Endodermal cell (in vitro differentiated cells): ENCODE measurements at regions not wholly inside any gene's neighbourhood (a gene's known extent, or its start where the extent isn't known, plus 50 kb on each side); places are given as distances from the start of the nearest gene placed in this dataset.

Experiments used
- DNase-seq: peaks from one replicate; pipeline ENCODE4 v3.0.0-alpha.2; 2017
- H3K27ac ChIP-seq: 2 replicates; pipeline ENCODE4 v1.5.1; 2013; ENCODE audit warnings: mild to moderate bottlenecking, low read depth, low read length, moderate library complexity
- H3K27me3 ChIP-seq: 2 replicates; pipeline ENCODE4 v1.6.1; 2013; ENCODE audit warnings: mild to moderate bottlenecking, low read length, moderate library complexity; ENCODE audit not compliant: insufficient read depth, control insufficient read depth, poor library complexity, severe bottlenecking
- H3K36me3 ChIP-seq: 2 replicates; pipeline ENCODE4 v1.7.0; 2013; ENCODE audit warnings: mild to moderate bottlenecking, low read length, moderate library complexity; ENCODE audit not compliant: control insufficient read depth, insufficient read depth
- H3K4me1 ChIP-seq: one replicate; pipeline ENCODE4 v1.7.0; 2013; ENCODE audit warnings: low read length; ENCODE audit not compliant: control insufficient read depth, insufficient read depth
- H3K4me3 ChIP-seq: 2 replicates; pipeline ENCODE4 v1.5.1; 2013; ENCODE audit warnings: mild to moderate bottlenecking, low read length, moderate library complexity
- H3K9ac ChIP-seq: 2 replicates; pipeline ENCODE4 v1.6.1; 2013; ENCODE audit warnings: mild to moderate bottlenecking, low read length, moderate library complexity; ENCODE audit not compliant: poor library complexity, severe bottlenecking; ENCODE audit errors: extremely low read depth
- H3K9me3 ChIP-seq: 2 replicates; pipeline ENCODE4 v1.6.1; 2013; ENCODE audit warnings: mild to moderate bottlenecking, low read length, moderate library complexity; ENCODE audit not compliant: control insufficient read depth
- H3K27ac Mint-ChIP-seq: 2 replicates; pipeline ENCODE4 v1.8.0; 2020; ENCODE audit warnings: mixed read lengths
- H3K27me3 Mint-ChIP-seq: 2 replicates; pipeline ENCODE4 v1.8.0; 2021; ENCODE audit warnings: mild to moderate bottlenecking, mixed read lengths; ENCODE audit not compliant: insufficient read depth
- H3K36me3 Mint-ChIP-seq: 2 replicates; pipeline ENCODE4 v1.8.0; 2020; ENCODE audit warnings: low read depth, mixed read lengths
- H3K4me1 Mint-ChIP-seq: 2 replicates; pipeline ENCODE4 v1.8.0; 2020; ENCODE audit warnings: mixed read lengths
- H3K4me3 Mint-ChIP-seq: 2 replicates; pipeline ENCODE4 v1.8.0; 2020; ENCODE audit warnings: mild to moderate bottlenecking, moderate library complexity, mixed read lengths
- H3K9me3 Mint-ChIP-seq: 2 replicates; pipeline ENCODE4 v1.8.0; 2020; ENCODE audit warnings: mild to moderate bottlenecking, mixed read lengths
- CTCF ChIP-seq: fragments of 200-600 bp; sonication (generic); conservative IDR thresholded peaks from 2 replicates; pipeline ENCODE4 v1.5.0; 2021; ENCODE audit warnings: antibody characterized with exemption, mild to moderate bottlenecking
- WGBS, 2 experiments: methylation state at CpG; one replicate each; pipeline versions ENCODE4 v1.1.5 to v1.1.7; 2013; ENCODE audit warnings: missing lambda C conversion rate in 2 of 2, mixed read lengths in 1 of 2; ENCODE audit not compliant: insufficient coverage in 1 of 2, insufficient read length in 1 of 2; 5-methylcytosine and 5-hydroxymethylcytosine counted together

- Mint-ChIP-seq H3K9me3 (peaks cover 3% of the 10 kb centered on the region), H3K4me3 (peak overlapping the region; percentile 80), H3K4me1 (peaks cover 19% of the 10 kb centered on the region), H3K27me3 (no peaks in the 10 kb centered on the region), H3K27ac (peak overlapping the region; percentile 95), H3K36me3 (no peaks in the 10 kb centered on the region)
- Histone ChIP-seq H3K27me3 (no peaks in the 10 kb centered on the region), H3K27ac (no peak overlapping the region), H3K4me1 (no peaks in the 10 kb centered on the region), H3K4me3 (peak overlapping the region; percentile 89), H3K36me3 (no peaks in the 10 kb centered on the region), H3K9me3 (no peaks in the 10 kb centered on the region), H3K9ac (peak overlapping the region; percentile 76)
- no peak for TF ChIP-seq CTCF
- WGBS, 2 experiments = 16 to 20% methylated on average over 2 to 5 of the region's 5 CpGs
- peak; percentile 58 for DNase-seq
Observed at GRCh38 chr4:184536881-184537248, 62.5 kb upstream of the IRF2 start.

GRCh38 chr4:184536065-184536880, 61.9 kb upstream of the IRF2 start:
- H3K27ac ChIP-seq = no peak overlapping the region
- peak overlapping the region; percentile 95 for H3K27ac Mint-ChIP-seq
- no peaks in the 10 kb centered on the region for H3K4me1 ChIP-seq
- H3K9me3 ChIP-seq = no peaks in the 10 kb centered on the region
- no peak for TF ChIP-seq CTCF
- H3K36me3 Mint-ChIP-seq = no peaks in the 10 kb centered on the region
- H3K4me3 Mint-ChIP-seq = peak overlapping the region; percentile 80
- DNase-seq = no peak
- H3K36me3 ChIP-seq = no peaks in the 10 kb centered on the region
- peak overlapping the region; percentile 89 for H3K4me3 ChIP-seq
- peak overlapping the region; percentile 76 for H3K9ac ChIP-seq
- WGBS, 2 experiments = 71 to 72% methylated on average over 5 to 7 of the region's 10 CpGs
- H3K9me3 Mint-ChIP-seq = peaks cover 3% of the 10 kb centered on the region
- no peaks in the 10 kb centered on the region for H3K27me3 Mint-ChIP-seq
- no peaks in the 10 kb centered on the region for H3K27me3 ChIP-seq
- H3K4me1 Mint-ChIP-seq = peaks cover 19% of the 10 kb centered on the region

- no peak overlapping the region for H3K9ac ChIP-seq
- no peaks in the 10 kb centered on the region for H3K4me1 ChIP-seq
- Mint-ChIP-seq H3K4me1 (peaks cover 19% of the 10 kb centered on the region), H3K9me3 (peaks cover 3% of the 10 kb centered on the region), H3K27ac (peak overlapping the region; percentile 7), H3K27me3 (no peaks in the 10 kb centered on the region), H3K36me3 (no peaks in the 10 kb centered on the region), H3K4me3 (no peak overlapping the region)
- no peak for TF ChIP-seq CTCF
- no peak for DNase-seq
- H3K4me3 ChIP-seq = no peak overlapping the region
- WGBS, 2 experiments = 87 to 100% methylated on average over 2 to 5 of the region's 5 CpGs
- H3K27me3 ChIP-seq = no peaks in the 10 kb centered on the region
- no peaks in the 10 kb centered on the region for H3K9me3 ChIP-seq
- H3K27ac ChIP-seq = no peak overlapping the region
- no peaks in the 10 kb centered on the region for H3K36me3 ChIP-seq
Observed at GRCh38 chr4:184534511-184535391, 60.4 kb upstream of the IRF2 start.
